GM18511 (cell line): ENCODE measurements at regions not wholly inside any gene's neighbourhood (a gene's known extent, or its start where the extent isn't known, plus 50 kb on each side); places are given as distances from the start of the nearest gene placed in this dataset.

Experiments
- ATAC-seq: cut with Tn5 transposase; IDR thresholded peaks from one replicate; pipeline ENCODE4 v1.9.1; 2021; ENCODE audit warnings: mild to moderate bottlenecking, moderate library complexity; ENCODE audit not compliant: unreplicated experiment

DNA sequence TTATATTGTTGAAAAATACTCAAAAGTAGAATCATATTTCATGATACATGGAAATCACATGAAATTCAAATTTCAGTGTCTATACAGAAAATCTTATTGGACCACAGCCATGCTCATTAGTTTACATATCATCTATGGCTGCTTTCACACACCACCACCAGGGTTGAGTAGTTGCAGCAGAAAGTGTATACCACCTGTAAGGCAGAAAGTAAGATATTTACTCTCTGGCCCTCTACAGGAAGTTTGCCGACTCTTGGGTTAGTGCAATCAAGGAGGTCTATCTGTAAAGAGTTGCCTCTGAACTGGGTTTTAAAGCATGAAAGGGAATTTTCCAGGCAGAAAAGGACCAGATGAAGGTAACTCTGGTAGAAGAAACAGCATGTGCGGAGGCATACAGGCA, 432.3 kb downstream of the DHX35 start:
- ATAC-seq = no peak

GRCh38 chr20:39390186-39390585, 428.0 kb downstream of the DHX35 start:
- ATAC-seq = no peak

GRCh38 chr20:39381595-39381994, 419.5 kb downstream of the DHX35 start:
- no peak for ATAC-seq

DNA sequence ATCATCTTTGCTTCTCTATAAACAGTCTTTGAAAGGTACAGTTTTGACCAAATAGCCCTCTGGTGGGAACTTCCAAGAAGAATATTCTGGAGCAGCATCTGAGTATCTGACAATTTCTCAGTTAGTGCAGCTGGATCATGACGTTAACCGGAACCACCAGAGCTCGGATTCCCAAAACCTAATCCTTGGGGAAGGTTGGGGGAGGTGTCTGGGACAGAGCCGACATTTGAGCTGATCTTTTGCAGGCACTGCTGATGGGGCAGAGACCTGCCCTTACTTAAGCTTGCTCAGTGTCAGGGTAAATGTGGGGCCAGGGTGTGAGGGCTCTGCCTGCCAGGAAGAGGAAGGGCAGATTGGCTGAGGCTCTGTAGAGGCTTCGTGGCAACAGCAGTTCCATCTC, 416.6 kb downstream of the DHX35 start:
- no peak for ATAC-seq

- ATAC-seq = no peak
These were observed 414.6 kb downstream of the DHX35 start for GRCh38 chr20:39376788-39377187.

GRCh38 chr20:39364320-39364719, 402.2 kb downstream of the DHX35 start:
- ATAC-seq = no peak

GRCh38 chr20:39359981-39360620, 398.0 kb downstream of the DHX35 start:
- no peak for ATAC-seq

GRCh38 chr20:39358052-39358451, 395.9 kb downstream of the DHX35 start:
- ATAC-seq = peak; percentile 83

DNA sequence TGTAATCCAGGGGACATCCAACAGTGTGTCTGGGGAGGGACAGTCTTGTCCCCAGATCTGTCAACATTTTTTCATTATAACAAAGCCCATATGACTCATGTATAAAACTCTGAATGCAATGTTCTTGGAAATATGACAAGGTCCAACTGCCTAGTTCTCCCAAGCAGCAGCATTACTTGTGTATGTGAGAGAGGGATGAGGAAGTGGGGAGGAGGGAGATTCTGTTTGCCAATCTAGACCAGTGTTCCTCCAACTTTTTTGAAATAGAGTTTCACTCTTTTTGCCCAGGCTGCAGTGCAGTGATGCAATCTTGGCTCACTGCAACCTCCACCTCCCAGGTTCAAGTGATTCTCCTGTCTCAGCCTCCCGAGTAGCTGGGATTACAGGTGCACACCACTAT, 394.8 kb downstream of the DHX35 start:
- no peak for ATAC-seq

DNA sequence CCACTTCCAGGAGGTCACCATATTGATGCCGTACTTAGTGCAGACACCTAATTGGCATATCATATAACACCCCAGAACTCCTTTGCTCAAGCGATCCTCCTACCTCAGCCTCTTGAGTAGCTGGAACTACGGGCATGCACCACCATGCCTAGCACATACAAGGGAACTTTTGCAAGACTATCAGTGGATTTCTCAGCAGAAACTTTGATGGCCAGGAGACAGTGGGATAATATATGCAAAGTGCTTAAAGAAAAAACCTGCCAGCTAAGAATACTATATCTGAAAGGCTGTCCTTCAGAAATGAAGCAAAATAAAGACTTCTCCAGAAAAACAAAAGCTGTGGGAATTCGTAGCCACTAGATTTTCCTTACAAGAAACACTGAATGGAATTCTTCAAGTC, 387.1 kb downstream of the DHX35 start:
- ATAC-seq = no peak

DNA sequence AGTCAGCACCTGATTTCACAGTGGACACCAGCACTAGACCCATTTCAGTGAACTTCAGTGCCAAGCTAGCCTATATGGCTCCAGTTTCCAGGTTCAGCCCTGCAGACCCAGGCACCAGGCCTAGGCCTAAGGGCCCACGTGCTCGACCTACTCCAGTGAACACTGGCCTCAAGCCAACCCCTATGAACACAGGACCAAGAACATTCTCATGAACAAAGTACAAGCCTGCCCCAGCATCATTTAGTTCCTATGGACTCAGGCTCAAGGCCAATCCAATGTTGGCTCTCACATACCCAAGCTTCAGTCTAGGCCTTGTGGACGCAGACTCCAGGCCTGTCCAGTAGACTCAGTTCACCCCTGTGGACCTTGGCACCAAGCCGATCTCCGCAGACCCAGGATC, 385.5 kb downstream of the DHX35 start:
- no peak for ATAC-seq

DNA sequence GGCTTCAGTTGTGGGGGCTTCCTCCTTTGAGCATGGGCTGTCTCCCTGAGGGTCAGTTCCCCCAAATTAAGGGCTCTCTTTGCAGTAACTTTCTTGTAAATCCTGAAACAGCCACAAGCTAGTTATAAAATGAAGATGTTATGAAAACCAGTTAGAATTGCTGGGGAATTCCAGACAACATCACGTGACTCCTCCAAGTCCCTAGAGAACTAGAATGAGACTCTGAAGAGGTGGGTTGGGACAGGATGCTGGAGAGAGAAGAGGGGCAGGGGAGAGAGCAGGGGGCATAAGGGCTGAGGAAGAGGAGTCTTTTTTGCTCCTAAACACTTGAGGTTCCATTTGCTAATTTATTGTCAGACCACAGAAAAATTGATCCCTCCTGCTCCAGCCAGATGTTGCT, 380.3 kb downstream of the DHX35 start:
- no peak for ATAC-seq

- peak; percentile 100 for ATAC-seq
These were observed 376.6 kb downstream of the DHX35 start for GRCh38 chr20:39338469-39339376.

- no peak for ATAC-seq
These were observed 371.1 kb downstream of the DHX35 start for GRCh38 chr20:39333211-39333610.

DNA sequence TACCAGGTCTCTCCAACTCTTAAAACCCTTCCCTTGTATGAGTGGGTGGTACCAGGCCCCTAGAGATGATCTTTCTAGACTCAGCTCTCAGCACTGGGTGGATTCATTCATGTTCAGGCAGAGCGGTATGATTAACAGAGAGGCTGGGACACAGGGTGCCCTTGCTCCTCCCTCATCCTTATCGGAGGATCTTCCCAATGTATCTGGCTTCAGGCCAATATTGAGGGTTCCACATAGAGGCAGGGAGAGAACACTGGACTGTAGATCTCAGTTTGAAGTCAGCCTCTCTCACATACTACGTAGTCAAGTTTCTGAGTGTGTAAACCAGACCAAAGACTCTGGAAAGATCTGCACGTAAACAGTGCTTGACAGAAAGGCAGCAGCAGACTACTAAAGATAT, 366.2 kb downstream of the DHX35 start:
- ATAC-seq = no peak

DNA sequence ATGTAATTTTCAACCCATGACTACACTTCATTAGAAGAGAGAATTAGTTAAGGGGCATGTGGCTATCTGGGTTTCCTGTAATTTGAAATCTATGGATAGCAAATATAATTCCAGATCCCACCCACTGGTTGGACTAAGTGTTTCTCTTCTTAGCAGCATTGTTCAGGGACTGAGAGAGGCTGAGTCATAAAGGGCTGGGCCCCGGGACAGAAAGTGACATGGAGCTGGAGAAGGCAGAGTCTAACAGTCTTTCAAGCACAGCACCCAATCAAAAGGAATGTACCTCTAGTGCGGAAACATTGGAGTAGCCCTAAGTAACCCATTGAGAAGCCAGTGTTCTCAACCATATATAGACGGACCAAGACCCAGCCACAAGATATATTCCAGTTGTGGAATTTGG, 363.9 kb downstream of the DHX35 start:
- ATAC-seq = no peak

DNA sequence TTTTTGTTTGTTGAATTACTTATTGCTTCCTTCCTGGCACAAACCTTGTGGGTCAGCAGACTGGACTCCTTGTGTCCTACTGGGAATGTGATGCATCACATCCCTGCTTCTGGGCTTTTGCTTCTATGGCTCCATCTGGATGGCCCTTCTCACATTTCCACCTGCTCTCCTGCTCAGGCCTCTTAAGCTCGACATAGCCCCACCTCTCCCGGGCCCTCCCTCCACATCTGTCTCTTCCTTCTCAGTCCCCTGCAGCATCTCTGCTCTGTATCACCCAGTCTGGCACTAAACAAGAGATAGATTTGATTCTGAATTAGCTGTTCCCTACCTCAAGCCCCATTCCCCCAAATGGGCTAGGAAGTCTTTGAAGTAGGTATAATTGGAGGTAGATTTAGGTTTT, 356.8 kb downstream of the DHX35 start:
- no peak for ATAC-seq

DNA sequence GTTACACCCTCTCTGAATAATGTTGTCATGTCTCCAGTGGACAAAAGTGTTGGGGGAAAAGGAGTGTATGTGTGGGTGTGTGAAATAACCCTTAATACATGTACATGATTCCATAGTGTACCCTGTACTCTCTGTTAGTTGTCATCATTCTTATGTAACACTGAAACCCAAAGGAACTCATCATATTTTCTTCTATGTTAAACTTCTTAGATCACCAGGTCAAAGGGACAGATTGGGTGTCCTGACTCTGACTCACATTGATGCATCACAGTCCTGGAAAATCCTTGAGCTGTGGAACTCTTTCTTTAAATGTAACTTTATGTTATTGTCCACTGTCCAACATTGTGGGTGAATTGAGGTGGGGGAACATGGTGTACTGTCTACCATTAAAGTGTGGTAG, 350.5 kb downstream of the DHX35 start:
- no peak for ATAC-seq

GRCh38 chr20:39311851-39312506, 349.8 kb downstream of the DHX35 start:
- ATAC-seq = no peak

GRCh38 chr20:39310363-39310995, 348.3 kb downstream of the DHX35 start:
- no peak for ATAC-seq

DNA sequence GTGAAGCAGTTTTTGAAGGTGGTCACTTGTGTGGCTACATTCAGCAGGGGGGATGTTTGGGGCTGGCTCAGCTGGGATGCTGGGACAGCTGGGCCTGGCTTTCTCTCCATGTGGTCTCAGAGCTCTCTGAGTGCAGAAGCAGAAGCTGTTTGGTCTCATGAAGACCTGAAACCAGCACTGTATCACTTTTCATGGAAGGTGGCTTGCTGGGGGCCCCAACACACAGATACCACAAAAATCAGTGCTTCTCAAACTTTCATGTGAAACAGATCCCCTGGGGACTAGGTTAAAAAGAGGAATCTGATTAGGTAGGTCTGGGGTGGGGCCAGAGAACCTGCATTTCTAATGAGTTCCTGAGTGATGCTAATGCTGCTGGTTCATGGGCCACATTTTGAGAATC, 347.3 kb downstream of the DHX35 start:
- ATAC-seq = no peak
